Liver (tissue), 8 donors: ENCODE measurements at regions not wholly inside any gene's neighbourhood (a gene's known extent, or its start where the extent isn't known, plus 50 kb on each side); places are given as distances from the start of the nearest gene placed in this dataset.
A peak's percentile ranks its signal among the peaks of the same experiment; 100 is the strongest.

Experiments used
- DNase-seq: peaks from one replicate; pipeline ENCODE4 v3.0.0-alpha.2; 2017; ENCODE audit warnings: low spot score
- H3K27ac ChIP-seq, 2 donors: one replicate each; pipeline ENCODE4 v1.7.0; 2013; ENCODE audit warnings: inconsistent platforms in 2 of 2, low read length in 2 of 2, control low read depth in 1 of 2, low read depth in 1 of 2, mild to moderate bottlenecking in 1 of 2
- H3K27me3 ChIP-seq, 4 donors: one replicate each; pipeline versions ENCODE4 v1.6.1 to v1.7.0; 2013; ENCODE audit warnings: low read length in 3 of 4, inconsistent platforms in 1 of 4, mild to moderate bottlenecking in 1 of 4, moderate library complexity in 1 of 4; ENCODE audit not compliant: control insufficient read depth in 4 of 4, insufficient read depth in 4 of 4
- H3K36me3 ChIP-seq, 4 donors: one replicate each; pipeline versions ENCODE4 v1.6.1 to v1.7.0; 2013; ENCODE audit warnings: low read length in 3 of 4, mild to moderate bottlenecking in 3 of 4, low read depth in 1 of 4, moderate library complexity in 1 of 4; ENCODE audit not compliant: control insufficient read depth in 4 of 4, insufficient read depth in 3 of 4
- H3K4me1 ChIP-seq, 4 donors: one replicate each; pipeline versions ENCODE4 v1.6.1 to v1.7.0; 2013; ENCODE audit warnings: low read length in 3 of 4, mild to moderate bottlenecking in 3 of 4, moderate library complexity in 1 of 4; ENCODE audit not compliant: control insufficient read depth in 4 of 4, insufficient read depth in 4 of 4
- H3K4me3 ChIP-seq, 3 donors: one replicate each; pipeline versions ENCODE4 v1.6.1 to v1.7.0; 2013; ENCODE audit warnings: low read length in 3 of 3, control low read depth in 1 of 3, low read depth in 1 of 3, mild to moderate bottlenecking in 1 of 3
- H3K9ac ChIP-seq, 2 donors: one replicate each; pipeline ENCODE4 v1.7.0; 2013; ENCODE audit warnings: low read length in 2 of 2, mild to moderate bottlenecking in 2 of 2, moderate library complexity in 2 of 2, control low read depth in 1 of 2, low read depth in 1 of 2
- H3K9me3 ChIP-seq, 4 donors: one replicate each; pipeline versions ENCODE4 v1.6.1 to v1.7.0; 2013; ENCODE audit warnings: low read length in 3 of 4; ENCODE audit not compliant: control insufficient read depth in 4 of 4
- ATF3 ChIP-seq: IDR thresholded peaks from 2 replicates; pipeline ENCODE4 v1.6.1; 2016; ENCODE audit warnings: antibody characterized with exemption
- EGR1 ChIP-seq, 2 donors: IDR thresholded peaks; 2 replicates each; pipeline ENCODE4 v1.6.1; 2016 to 2018; ENCODE audit warnings: antibody characterized with exemption in 2 of 2, low read depth in 2 of 2
- FOXA2 ChIP-seq: IDR thresholded peaks from 2 replicates; pipeline ENCODE4 v1.6.1; 2016; ENCODE audit warnings: antibody characterized with exemption
- GABPA ChIP-seq, 2 donors: IDR thresholded peaks in 1 of 2; conservative IDR thresholded peaks in 1 of 2; 2 replicates each; pipeline ENCODE4 v1.6.1; 2016; ENCODE audit warnings: antibody characterized with exemption in 2 of 2, mild to moderate bottlenecking in 1 of 2, moderate library complexity in 1 of 2
- HNF4A ChIP-seq, 2 donors: conservative IDR thresholded peaks; 2 replicates each; pipeline ENCODE4 v1.6.1; 2016; ENCODE audit warnings: antibody characterized with exemption in 2 of 2, mild to moderate bottlenecking in 2 of 2
- HNF4G ChIP-seq: IDR thresholded peaks from 2 replicates; pipeline ENCODE4 v1.6.1; 2016; ENCODE audit warnings: antibody characterized with exemption
- JUND ChIP-seq, 2 donors: IDR thresholded peaks; 2 replicates each; pipeline ENCODE4 v1.6.1; 2016; ENCODE audit warnings: antibody characterized with exemption in 2 of 2
- MAX ChIP-seq: IDR thresholded peaks from 2 replicates; pipeline ENCODE4 v1.6.1; 2016; ENCODE audit warnings: antibody characterized with exemption
- NR2F2 ChIP-seq: IDR thresholded peaks from 2 replicates; pipeline ENCODE4 v1.6.1; 2016; ENCODE audit warnings: antibody characterized with exemption
- RXRA ChIP-seq, 2 donors: IDR thresholded peaks; 2 replicates each; pipeline ENCODE4 v1.6.1; 2017 to 2018; ENCODE audit warnings: antibody characterized with exemption in 2 of 2, mild to moderate bottlenecking in 1 of 2
- SP1 ChIP-seq: IDR thresholded peaks from 2 replicates; pipeline ENCODE4 v1.6.1; 2018; ENCODE audit warnings: antibody characterized with exemption, mild to moderate bottlenecking
- YY1 ChIP-seq: IDR thresholded peaks from 2 replicates; pipeline ENCODE4 v1.6.1; 2016; ENCODE audit warnings: antibody characterized with exemption, mild to moderate bottlenecking
- ZBTB33 ChIP-seq: IDR thresholded peaks from 2 replicates; pipeline ENCODE4 v1.6.1; 2016; ENCODE audit warnings: antibody characterized with exemption
- WGBS: extraction: QIAGEN DNeasy Blood & Tissue Kit; methylation state at CpG from one replicate; pipeline ENCODE4 v1.1.7; 2013; 5-methylcytosine and 5-hydroxymethylcytosine counted together
- TF ChIP-seq, protein P1 (sequence below): IDR thresholded peaks from 2 replicates; pipeline ENCODE4 v1.6.1; 2016; ENCODE audit warnings: antibody characterized with exemption, mild to moderate bottlenecking
- TF ChIP-seq, protein P2 (sequence below): fragments of 150-350 bp; IDR thresholded peaks from 2 replicates; pipeline ENCODE4 v1.5.1; 2017; ENCODE audit warnings: improper control_type of control experiment, low read depth, low read length; ENCODE audit not compliant: missing input control
- donor health status: healthy.
- donor health status: healthy.
- donor health status: healthy.
- donor health status: healthy.
- donor health status: healthy.

GRCh38 chr5:56307714-56308333 lies 74.7 kb upstream of the ANKRD55 start:
- no peak overlapping the region for H3K4me3 ChIP-seq
- TF ChIP-seq JUND (IDR thresholded peaks at IDR 0.05) (no peak), MAX (no peak), SP1 (no peak), YY1 (no peak), RXRA (IDR thresholded peaks at IDR 0.05) (no peak), NR2F2 (peak; percentile 9), FOXA2 (no peak), HNF4A (conservative IDR thresholded peaks at IDR 0.05) (peak; percentile 30 to 46), HNF4G (no peak), GABPA (IDR thresholded peaks at IDR 0.05 in 1 of 2, conservative IDR thresholded peaks at IDR 0.05 in 1 of 2) (no peak)
- TF ChIP-seq, protein P1, sequence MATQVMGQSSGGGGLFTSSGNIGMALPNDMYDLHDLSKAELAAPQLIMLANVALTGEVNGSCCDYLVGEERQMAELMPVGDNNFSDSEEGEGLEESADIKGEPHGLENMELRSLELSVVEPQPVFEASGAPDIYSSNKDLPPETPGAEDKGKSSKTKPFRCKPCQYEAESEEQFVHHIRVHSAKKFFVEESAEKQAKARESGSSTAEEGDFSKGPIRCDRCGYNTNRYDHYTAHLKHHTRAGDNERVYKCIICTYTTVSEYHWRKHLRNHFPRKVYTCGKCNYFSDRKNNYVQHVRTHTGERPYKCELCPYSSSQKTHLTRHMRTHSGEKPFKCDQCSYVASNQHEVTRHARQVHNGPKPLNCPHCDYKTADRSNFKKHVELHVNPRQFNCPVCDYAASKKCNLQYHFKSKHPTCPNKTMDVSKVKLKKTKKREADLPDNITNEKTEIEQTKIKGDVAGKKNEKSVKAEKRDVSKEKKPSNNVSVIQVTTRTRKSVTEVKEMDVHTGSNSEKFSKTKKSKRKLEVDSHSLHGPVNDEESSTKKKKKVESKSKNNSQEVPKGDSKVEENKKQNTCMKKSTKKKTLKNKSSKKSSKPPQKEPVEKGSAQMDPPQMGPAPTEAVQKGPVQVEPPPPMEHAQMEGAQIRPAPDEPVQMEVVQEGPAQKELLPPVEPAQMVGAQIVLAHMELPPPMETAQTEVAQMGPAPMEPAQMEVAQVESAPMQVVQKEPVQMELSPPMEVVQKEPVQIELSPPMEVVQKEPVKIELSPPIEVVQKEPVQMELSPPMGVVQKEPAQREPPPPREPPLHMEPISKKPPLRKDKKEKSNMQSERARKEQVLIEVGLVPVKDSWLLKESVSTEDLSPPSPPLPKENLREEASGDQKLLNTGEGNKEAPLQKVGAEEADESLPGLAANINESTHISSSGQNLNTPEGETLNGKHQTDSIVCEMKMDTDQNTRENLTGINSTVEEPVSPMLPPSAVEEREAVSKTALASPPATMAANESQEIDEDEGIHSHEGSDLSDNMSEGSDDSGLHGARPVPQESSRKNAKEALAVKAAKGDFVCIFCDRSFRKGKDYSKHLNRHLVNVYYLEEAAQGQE: no peak
- TF ChIP-seq, protein P2, sequence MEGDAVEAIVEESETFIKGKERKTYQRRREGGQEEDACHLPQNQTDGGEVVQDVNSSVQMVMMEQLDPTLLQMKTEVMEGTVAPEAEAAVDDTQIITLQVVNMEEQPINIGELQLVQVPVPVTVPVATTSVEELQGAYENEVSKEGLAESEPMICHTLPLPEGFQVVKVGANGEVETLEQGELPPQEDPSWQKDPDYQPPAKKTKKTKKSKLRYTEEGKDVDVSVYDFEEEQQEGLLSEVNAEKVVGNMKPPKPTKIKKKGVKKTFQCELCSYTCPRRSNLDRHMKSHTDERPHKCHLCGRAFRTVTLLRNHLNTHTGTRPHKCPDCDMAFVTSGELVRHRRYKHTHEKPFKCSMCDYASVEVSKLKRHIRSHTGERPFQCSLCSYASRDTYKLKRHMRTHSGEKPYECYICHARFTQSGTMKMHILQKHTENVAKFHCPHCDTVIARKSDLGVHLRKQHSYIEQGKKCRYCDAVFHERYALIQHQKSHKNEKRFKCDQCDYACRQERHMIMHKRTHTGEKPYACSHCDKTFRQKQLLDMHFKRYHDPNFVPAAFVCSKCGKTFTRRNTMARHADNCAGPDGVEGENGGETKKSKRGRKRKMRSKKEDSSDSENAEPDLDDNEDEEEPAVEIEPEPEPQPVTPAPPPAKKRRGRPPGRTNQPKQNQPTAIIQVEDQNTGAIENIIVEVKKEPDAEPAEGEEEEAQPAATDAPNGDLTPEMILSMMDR: no peak
- no peak for DNase-seq
- 88% methylated on average over 1 of the region's 1 CpG for WGBS
- H3K27me3 ChIP-seq: no peaks in the 10 kb centered on the region
- no peak overlapping the region for H3K9ac ChIP-seq
- H3K27ac ChIP-seq: no peak overlapping the region
- no peaks in the 10 kb centered on the region for H3K36me3 ChIP-seq
- H3K4me1 ChIP-seq: peaks cover 0 to 5% (median 2%) of the 10 kb centered on the region in 4 donors
- H3K9me3 ChIP-seq: peaks cover 0 to 4% (median 0%) of the 10 kb centered on the region in 4 donors

DNA sequence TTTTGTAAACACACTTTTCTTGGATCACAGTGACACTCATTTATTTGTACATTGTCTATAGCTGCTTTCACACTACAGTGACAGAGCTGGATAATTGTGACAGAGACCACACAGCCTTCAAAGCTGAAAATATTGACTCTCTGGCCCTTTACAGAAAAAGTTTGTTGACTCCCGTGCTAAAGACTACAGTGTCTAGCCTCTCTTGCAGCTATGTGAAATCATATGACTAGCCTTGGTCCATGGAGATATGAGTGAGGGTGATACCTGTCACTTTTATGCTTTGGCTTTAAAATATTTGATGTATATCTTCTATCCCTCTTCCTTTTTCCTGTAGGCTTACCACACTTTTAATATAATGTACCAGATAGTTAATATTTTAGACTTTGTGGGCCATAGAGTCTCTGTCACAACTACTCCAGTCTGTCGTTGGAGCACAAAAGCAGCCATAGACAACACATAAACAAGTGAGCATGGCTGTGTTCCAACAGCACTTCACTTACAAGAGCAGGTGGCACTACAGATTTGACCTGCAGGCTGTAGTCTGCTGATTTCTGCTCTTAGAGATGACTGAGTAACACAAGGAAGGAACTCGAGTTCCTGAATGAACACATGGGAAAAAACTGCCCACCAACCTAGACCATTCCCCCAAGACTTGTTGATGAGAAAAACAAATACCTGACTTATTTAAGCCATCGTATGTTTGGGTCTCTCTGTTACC lies 73.5 kb upstream of the ANKRD55 start:
- 89% methylated on average over 4 of the region's 4 CpGs for WGBS
- H3K4me3 ChIP-seq: no peak overlapping the region
- no peak for DNase-seq
- H3K9me3 ChIP-seq: peaks cover 0 to 4% (median 0%) of the 10 kb centered on the region in 4 donors
- H3K27me3 ChIP-seq: no peaks in the 10 kb centered on the region
- H3K4me1 ChIP-seq: peaks cover 0 to 5% (median 2%) of the 10 kb centered on the region in 4 donors
- H3K9ac ChIP-seq: no peak overlapping the region
- H3K27ac ChIP-seq: no peak overlapping the region
- H3K36me3 ChIP-seq: no peaks in the 10 kb centered on the region
- TF ChIP-seq NR2F2: no peak
- no peak for TF ChIP-seq ZBTB33
- no peak for TF ChIP-seq YY1
- no peak for TF ChIP-seq HNF4A (conservative IDR thresholded peaks at IDR 0.05)
- no peak for TF ChIP-seq RXRA (IDR thresholded peaks at IDR 0.05)
- no peak for TF ChIP-seq GABPA (IDR thresholded peaks at IDR 0.05 in 1 of 2, conservative IDR thresholded peaks at IDR 0.05 in 1 of 2)
- TF ChIP-seq ATF3: no peak
- TF ChIP-seq, protein P2: no peak
- no peak for TF ChIP-seq EGR1 (IDR thresholded peaks at IDR 0.05; ENCODE audit: low read depth in 2 of 2)
- TF ChIP-seq FOXA2: no peak
- TF ChIP-seq JUND (IDR thresholded peaks at IDR 0.05): no peak
- TF ChIP-seq, protein P1: no peak
